Stimulated activated CD4-positive, alpha-beta T cell treated with anti-CD3 and anti-CD28 coated beads, Interleukin-15, amount 100 ng/mL, for 48 hours (primary cell): ENCODE measurements at regions not wholly inside any gene's neighbourhood (a gene's known extent, or its start where the extent isn't known, plus 50 kb on each side); places are given as distances from the start of the nearest gene placed in this dataset.

Experiments used
- DNase-seq, 2 donors: peaks; one replicate each; pipeline ENCODE4 v3.0.0-alpha.2; 2020; ENCODE audit warnings: low read depth in 2 of 2

GRCh38 chr5:108649646-108650045, 98.1 kb upstream of the FER start:
- no peak for DNase-seq

DNA sequence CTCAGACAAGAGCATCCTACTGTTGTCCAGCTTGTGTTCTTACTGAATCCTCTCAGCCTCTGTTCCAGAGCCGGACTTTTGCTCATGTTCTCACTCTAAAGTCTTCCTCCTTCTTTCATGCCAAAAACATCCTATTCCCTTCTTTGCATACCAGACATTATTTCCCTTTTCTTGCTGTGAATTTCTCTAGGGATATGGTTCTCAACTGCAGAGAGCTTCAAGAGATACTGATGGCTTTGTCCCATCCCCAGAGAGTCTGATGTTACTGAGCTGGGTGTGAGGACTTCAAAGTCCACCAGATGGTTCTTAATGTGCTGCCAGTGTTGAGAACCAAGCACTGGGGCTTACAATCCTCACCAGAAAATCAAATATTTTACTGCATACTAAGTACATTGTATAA, 98.6 kb upstream of the FER start:
- DNase-seq, result no peak

- DNase-seq, result peak; percentile 21 to 34
Observed at GRCh38 chr5:108642170-108642906, 105.4 kb upstream of the FER start.

GRCh38 chr5:108641596-108641995, 106.1 kb upstream of the FER start:
- no peak for DNase-seq

GRCh38 chr5:108639366-108639765, 108.3 kb upstream of the FER start:
- no peak for DNase-seq

DNA sequence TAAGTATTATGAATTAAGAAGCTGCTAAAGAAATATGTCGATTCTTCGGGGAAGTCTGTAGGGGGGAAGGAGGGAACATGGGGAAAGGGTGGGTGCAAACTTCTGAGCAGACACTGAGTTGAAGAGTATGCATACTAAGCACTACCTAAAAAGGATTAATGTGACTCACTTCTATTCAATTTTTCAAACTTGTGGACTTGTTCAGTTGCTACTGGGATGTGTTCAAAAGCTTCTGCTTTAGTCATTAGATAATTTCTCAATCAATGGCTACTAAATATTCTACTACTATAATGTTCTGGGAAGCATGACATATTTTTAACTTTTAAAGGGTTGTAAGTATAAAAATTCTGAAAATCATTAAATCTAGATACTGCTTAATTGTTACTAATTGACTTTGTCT, 109.7 kb upstream of the FER start:
- no peak for DNase-seq

DNA sequence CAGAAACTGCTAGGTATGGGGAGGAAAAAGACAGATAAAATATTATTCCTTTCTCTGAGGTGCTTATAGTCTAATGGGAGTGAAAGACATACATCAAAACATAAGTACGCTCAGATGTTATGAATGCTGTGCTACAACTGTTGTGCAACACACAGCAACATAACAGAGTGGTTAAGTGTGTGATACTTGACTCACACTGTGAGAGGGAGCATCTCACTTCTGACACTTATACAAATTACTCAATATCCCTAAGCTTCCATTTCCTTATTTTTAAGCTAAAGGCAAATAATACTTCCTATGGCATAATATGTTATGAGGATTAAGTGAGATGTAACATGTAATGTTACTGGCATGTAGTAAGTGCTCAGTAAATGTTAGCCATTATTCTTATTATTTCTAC, 110.6 kb upstream of the FER start:
- no peak for DNase-seq

DNA sequence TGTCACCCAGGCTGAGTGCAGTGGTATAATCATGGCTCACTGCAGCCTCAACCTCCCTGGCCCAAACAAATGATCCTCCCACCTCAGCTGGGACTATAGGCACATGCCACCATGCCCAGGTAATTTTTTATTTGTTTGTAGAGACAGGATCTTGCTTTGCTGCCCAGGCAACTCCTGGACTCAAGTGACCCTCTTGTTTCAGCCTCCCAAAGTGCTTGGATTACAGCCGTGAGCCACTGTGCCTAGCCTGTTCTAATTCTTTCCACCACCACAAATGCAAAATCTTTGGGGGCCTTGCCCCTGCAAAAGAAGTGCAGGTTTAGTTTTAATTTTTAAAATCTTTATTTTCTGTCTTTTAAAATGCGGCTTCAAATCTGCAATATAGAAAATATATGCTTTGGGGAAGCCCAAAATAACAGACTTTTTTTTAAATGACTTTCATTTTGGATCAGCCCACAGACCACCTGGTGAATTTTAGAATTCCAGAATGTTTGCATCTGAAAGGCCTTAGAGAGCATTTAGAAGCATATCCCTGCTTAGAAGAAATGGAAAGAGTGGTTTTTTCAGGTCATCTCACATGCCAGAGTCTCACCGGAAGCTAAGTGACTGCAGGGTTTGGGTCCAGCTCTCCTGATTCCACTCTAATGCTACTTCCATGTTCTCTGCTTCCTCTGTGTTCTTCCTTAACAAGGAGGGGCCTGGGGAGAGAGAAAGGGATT, 111.4 kb upstream of the FER start:
- no peak for DNase-seq

- DNase-seq, result no peak
Observed at GRCh38 chr5:108634617-108635288, 112.9 kb upstream of the FER start.

DNA sequence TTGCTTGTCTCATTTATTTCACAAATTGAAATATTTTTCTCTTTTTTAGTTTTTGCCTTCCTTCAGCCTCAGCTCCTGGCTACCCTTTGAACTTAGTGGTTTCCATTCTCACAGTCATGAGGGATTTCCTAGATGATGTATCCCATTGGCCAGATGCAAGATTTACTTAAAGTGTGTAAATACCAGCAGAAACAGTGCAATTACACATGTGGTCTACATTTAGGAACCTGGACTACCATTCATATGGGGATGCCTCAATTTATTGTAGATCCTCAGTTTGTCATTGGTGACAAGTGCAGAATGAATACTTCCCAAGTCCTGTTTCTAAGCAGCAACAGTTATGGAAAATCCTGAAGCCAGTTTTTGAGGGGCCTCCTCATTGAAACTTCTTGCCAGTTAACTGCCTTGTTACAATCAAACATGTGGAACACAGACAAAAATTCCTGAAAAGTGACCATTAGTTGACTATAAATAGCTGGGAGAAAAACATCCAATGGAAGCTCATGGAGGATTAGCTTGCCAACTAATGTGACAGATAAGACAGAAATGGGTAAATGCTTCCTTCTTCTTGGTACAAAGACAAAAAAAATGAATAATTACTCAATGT, 113.6 kb upstream of the FER start:
- no peak for DNase-seq

DNA sequence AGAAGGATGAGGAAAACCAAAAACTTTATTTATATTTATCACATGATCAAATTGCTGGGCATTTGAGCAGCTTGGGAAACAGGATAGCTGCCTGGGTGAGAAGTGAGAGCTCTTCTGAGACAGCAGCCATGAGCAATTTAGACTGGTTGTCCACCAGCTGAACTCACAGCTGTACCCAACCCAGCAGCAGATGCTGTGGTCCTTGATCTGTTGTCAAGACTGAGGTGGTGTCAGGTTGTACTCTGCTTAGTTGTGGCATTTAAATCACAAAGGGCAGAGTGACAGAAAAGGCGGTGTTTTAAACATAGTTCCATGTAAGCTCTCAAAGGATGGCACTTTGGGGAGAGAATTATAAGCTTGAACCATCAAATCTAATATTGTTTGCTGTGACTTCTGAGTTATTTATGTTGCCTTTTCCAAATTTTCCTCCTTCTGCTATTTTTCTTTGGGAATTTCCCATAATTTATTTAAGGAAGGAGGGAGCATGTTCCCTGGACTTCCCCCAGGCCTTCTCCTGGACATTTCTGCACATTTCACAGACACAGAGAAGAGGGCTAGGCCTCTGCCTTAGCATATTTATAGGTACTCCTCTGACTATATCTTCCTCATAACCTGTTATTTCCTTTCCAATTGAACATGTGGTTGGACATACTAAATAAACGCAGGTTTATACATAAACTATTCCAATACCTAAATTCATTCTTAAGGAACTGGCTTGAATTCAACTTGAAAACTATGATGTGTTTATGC, 117.7 kb upstream of the FER start:
- no peak for DNase-seq

DNA sequence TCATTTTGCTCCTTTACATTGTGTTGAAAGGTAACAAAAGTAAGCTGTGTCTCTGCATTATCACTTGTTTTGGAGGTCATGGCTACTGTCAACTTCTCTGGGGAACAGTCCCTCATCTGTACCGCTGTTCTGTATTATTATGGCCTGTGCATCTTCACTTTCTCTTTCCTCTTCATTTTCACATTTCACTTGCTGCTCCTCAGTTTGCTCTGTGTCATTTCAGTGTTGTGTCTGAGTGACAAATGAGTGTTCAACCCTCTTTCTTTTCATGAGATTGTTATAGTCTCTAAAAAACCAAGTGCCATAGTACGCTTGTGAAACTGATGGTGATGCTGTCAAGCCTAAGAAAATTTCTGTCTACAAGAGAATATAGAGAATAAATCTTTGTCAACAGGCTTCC, 122.0 kb upstream of the FER start:
- DNase-seq, result no peak

DNA sequence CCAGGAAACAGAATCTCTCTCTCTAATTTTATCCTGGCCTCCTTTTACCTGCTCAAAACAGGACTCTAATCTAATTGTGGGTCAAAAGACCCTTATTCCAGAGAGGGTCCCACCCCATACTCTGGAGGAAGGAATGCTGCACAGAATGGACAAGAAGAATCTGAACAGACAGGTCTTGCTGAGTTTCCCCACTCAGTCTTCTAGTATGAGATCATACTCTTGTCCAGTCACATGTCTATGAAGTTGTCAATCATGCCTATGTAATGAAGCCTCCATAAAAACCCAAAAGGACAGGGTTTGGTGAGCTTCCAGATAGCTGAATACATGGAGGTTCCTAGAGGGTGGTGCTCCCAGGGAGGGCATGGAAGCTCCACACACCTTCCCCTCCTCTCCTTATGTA, 123.9 kb upstream of the FER start:
- no peak for DNase-seq

- DNase-seq, result no peak
Observed at GRCh38 chr5:108620516-108620915, 127.2 kb upstream of the FER start.

GRCh38 chr5:108619815-108620214, 127.9 kb upstream of the FER start:
- no peak for DNase-seq

- no peak for DNase-seq
Observed at GRCh38 chr5:108617467-108618435, 129.9 kb upstream of the FER start.

DNA sequence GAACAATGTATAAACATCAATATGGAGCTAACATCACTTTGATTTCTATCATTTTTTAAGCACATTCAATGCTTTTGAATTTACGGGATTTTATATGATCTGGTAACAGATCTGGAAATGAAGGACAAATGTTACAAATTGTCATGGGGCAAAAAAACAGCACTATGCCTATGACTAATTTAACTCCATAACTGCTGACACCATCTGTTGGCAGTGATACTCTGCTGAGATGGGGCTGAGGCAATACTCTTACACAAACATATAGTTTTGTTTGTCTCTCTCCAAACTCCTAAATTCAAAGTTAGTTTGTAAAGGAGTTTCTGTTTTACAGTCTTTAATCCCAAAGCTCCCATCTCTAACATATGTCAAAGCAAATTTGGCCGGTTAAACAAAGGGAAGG, 132.5 kb upstream of the FER start:
- no peak for DNase-seq

DNA sequence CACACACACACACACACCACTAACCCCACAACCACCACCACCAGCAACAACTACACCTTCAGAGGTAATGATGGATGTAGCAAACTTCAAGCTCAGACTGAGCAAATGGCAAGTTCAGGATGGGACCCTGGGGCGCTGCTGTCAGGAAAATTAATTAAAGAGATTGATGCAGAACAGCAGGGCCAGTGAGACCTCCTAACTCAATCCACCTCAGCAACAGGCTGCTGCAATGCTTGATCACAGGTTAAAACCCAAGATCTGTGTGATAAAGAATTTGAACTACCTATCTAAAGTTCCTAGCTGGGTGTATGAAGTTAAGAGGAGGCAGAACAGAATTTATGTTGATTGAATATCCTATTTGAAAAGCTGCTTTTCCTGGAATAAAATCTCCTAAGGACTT, 140.3 kb upstream of the FER start:
- no peak for DNase-seq

DNA sequence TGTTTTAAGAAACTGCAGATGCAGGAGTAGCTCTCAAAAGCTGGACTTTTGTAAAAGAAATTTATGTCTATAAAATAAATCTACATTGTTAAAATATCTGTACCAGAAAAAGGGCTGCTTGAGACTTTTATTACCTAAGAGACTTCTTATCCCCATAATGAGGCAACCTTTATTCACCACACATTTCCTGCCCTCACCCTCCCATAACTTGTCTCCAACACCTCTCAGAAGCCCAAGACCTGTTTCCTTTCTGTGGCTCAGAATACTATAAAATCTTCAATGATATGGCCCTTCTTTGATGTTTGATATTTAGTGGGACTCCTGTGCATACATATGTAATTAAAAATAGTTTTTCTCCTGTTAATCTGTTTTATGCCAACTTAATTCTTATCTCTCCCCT, 141.5 kb upstream of the FER start:
- no peak for DNase-seq

- no peak for DNase-seq
Observed at GRCh38 chr5:108602830-108603229, 144.9 kb upstream of the FER start.

DNA sequence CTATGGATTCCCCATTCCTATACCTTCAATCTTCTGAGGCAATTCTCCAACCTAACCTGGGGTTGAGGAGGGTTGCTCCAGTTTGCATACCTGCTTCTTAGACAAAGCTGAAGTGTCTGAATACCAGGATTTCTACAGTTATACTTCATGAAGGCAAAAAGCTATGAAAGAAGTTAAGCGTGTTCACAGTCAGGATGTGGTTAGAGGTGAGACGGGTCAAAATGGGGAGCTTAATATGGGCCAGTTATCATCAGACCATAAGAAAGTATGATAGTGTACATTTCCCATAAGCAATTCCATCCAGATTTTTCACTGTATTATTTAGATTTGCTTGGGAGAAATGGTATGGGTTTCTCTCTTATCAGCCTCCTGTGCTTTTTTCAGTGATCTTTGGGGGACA, 156.9 kb upstream of the FER start:
- no peak for DNase-seq
